Naive thymus-derived CD4-positive, alpha-beta T cell (primary cell): ENCODE measurements at regions not wholly inside any gene's neighbourhood (a gene's known extent, or its start where the extent isn't known, plus 50 kb on each side); places are given as distances from the start of the nearest gene placed in this dataset.

Source experiments
- ATAC-seq: fragments of 150-1000 bp; cut with Tn5 transposase; 2 replicates; pipeline ENCODE4 v1.10.0; 2021; ENCODE audit warnings: mild to moderate bottlenecking, moderate library complexity
- CTCF ChIA-PET: fragments of 350-600 bp; sonication (Branson Sonifier 250); formaldehyde crosslinking; loops from one replicate; lab custom pipeline; 2021; ENCODE audit warnings: antibody characterized with exemption; lab: Charles Lee
- POLR2A ChIA-PET: fragments of 350-600 bp; sonication (Branson Sonifier 250); formaldehyde crosslinking; loops from one replicate; lab custom pipeline; 2021; ENCODE audit warnings: antibody characterized with exemption, inconsistent platforms; lab: Charles Lee
- DNase-seq, 9 donors: peaks; one replicate each; pipeline versions ENCODE4 v3.0.0 to v3.0.0-alpha.2; 2020 to 2022; ENCODE audit warnings: mixed read lengths in 1 of 9
- H3K27ac ChIP-seq: one replicate; pipeline ENCODE4 v1.7.0; 2013; ENCODE audit warnings: mild to moderate bottlenecking, low read depth, low read length, moderate library complexity
- H3K27me3 ChIP-seq, 2 donors: one replicate each; pipeline ENCODE4 v1.7.0; 2013; ENCODE audit warnings: low read length in 2 of 2, mild to moderate bottlenecking in 2 of 2, moderate library complexity in 2 of 2; ENCODE audit not compliant: control insufficient read depth in 2 of 2, insufficient read depth in 2 of 2
- H3K36me3 ChIP-seq, 3 experiments: 1 replicate in 2 of 3; 2 replicates in 1 of 3; pipeline ENCODE4 v1.7.0; 2013; ENCODE audit warnings: low read length in 3 of 3, mild to moderate bottlenecking in 3 of 3, moderate library complexity in 1 of 3; ENCODE audit not compliant: insufficient read depth in 3 of 3, control insufficient read depth in 2 of 3
- H3K4me1 ChIP-seq, 2 donors: one replicate each; pipeline ENCODE4 v1.7.0; 2013; ENCODE audit warnings: low read length in 2 of 2, mild to moderate bottlenecking in 2 of 2, moderate library complexity in 1 of 2; ENCODE audit not compliant: control insufficient read depth in 2 of 2, insufficient read depth in 2 of 2
- H3K4me3 ChIP-seq: 2 replicates; pipeline ENCODE4 v1.7.0; 2013; ENCODE audit warnings: mild to moderate bottlenecking, low read length
- H3K9me3 ChIP-seq, 3 experiments: 1 replicate in 2 of 3; 2 replicates in 1 of 3; pipeline ENCODE4 v1.7.0; 2013; ENCODE audit warnings: low read length in 3 of 3; ENCODE audit not compliant: control insufficient read depth in 2 of 3
- H3K27ac Mint-ChIP-seq, 9 donors: one replicate each; pipeline ENCODE4 v1.8.0; 2020 to 2022; ENCODE audit warnings: mixed read lengths in 9 of 9, mild to moderate bottlenecking in 8 of 9, moderate library complexity in 5 of 9, inconsistent platforms in 2 of 9
- H3K27me3 Mint-ChIP-seq, 5 donors: one replicate each; pipeline ENCODE4 v1.8.0; 2021 to 2022; ENCODE audit warnings: mixed read lengths in 5 of 5, mild to moderate bottlenecking in 1 of 5
- H3K36me3 Mint-ChIP-seq, 5 donors: one replicate each; pipeline ENCODE4 v1.8.0; 2020 to 2022; ENCODE audit warnings: mixed read lengths in 5 of 5, mild to moderate bottlenecking in 3 of 5, inconsistent platforms in 1 of 5
- H3K4me1 Mint-ChIP-seq, 7 donors: one replicate each; pipeline ENCODE4 v1.8.0; 2020 to 2022; ENCODE audit warnings: mixed read lengths in 7 of 7, mild to moderate bottlenecking in 3 of 7, inconsistent platforms in 1 of 7
- H3K4me3 Mint-ChIP-seq, 10 donors: one replicate each; pipeline ENCODE4 v1.8.0; 2020 to 2022; ENCODE audit warnings: mild to moderate bottlenecking in 10 of 10, mixed read lengths in 10 of 10, moderate library complexity in 6 of 10, inconsistent platforms in 2 of 10
- H3K9me3 Mint-ChIP-seq, 11 donors: one replicate each; pipeline ENCODE4 v1.8.0; 2020 to 2022; ENCODE audit warnings: mixed read lengths in 11 of 11, mild to moderate bottlenecking in 4 of 11, inconsistent platforms in 1 of 11, moderate library complexity in 1 of 11
- intact Hi-C, 2 donors: fragments of 100-400 bp; cut with micrococcal nuclease; formaldehyde crosslinking; loops; one replicate each; pipeline ENCODE4 v1.15.1; 2023

- Mint-ChIP-seq H3K36me3 (peaks cover 0 to 10% (median 0%) of the 10 kb centered on the region in 5 donors), H3K27me3 (peaks cover 1 to 60% (median 27%) of the 10 kb centered on the region in 5 donors), H3K4me1 (no peaks in the 10 kb centered on the region), H3K27ac (no peak overlapping the region), H3K4me3 (no peak overlapping the region), H3K9me3 (peaks cover 7 to 64% (median 33%) of the 10 kb centered on the region in 11 donors)
- POLR2A ChIA-PET: no interaction called here
- ATAC-seq: no peak
- CTCF ChIA-PET: no interaction called here
- Histone ChIP-seq H3K27ac (no peak overlapping the region), H3K4me3 (no peak overlapping the region), H3K36me3 (no peaks in the 10 kb centered on the region), H3K9me3 (peaks cover 0 to 4% (median 0%) of the 10 kb centered on the region in 3 experiments), H3K4me1 (no peaks in the 10 kb centered on the region), H3K27me3 (peaks cover 0 to 4% of the 10 kb centered on the region in 2 donors)
- intact Hi-C loops: no loop called here
- DNase-seq: no peak
Measured at GRCh38 chr12:58041441-58041840, 100.1 kb downstream of the ATP23 start.

- Mint-ChIP-seq H3K27ac (no peak overlapping the region), H3K4me1 (no peaks in the 10 kb centered on the region), H3K27me3 (peaks cover 1 to 76% (median 39%) of the 10 kb centered on the region in 5 donors), H3K36me3 (peaks cover 0 to 10% (median 0%) of the 10 kb centered on the region in 5 donors), H3K9me3 (peaks cover 5 to 41% (median 23%) of the 10 kb centered on the region in 11 donors), H3K4me3 (no peak overlapping the region)
- H3K27me3 ChIP-seq: peaks cover 0 to 4% of the 10 kb centered on the region in 2 donors
- ATAC-seq: no peak
- peaks cover 0 to 4% (median 0%) of the 10 kb centered on the region in 3 experiments for H3K9me3 ChIP-seq
- intact Hi-C loops: no loop called here
- no peak overlapping the region for H3K4me3 ChIP-seq
- ChIA-PET CTCF (no interaction called here), POLR2A (no interaction called here)
- H3K36me3 ChIP-seq: no peaks in the 10 kb centered on the region
- no peaks in the 10 kb centered on the region for H3K4me1 ChIP-seq
- DNase-seq: no peak
- no peak overlapping the region for H3K27ac ChIP-seq
Measured at GRCh38 chr12:58044966-58045365, 103.6 kb downstream of the ATP23 start.

GRCh38 chr12:58046271-58046670 lies 104.9 kb downstream of the ATP23 start:
- Mint-ChIP-seq H3K27ac (no peak overlapping the region), H3K36me3 (peaks cover 0 to 10% (median 0%) of the 10 kb centered on the region in 5 donors), H3K9me3 (peaks cover 4 to 42% (median 21%) of the 10 kb centered on the region in 11 donors), H3K4me1 (no peaks in the 10 kb centered on the region), H3K4me3 (no peak overlapping the region), H3K27me3 (peaks cover 1 to 68% (median 39%) of the 10 kb centered on the region in 5 donors)
- Histone ChIP-seq H3K4me1 (no peaks in the 10 kb centered on the region), H3K36me3 (no peaks in the 10 kb centered on the region), H3K27me3 (peaks cover 0 to 4% of the 10 kb centered on the region in 2 donors), H3K27ac (no peak overlapping the region), H3K4me3 (no peak overlapping the region), H3K9me3 (peaks cover 0 to 4% (median 0%) of the 10 kb centered on the region in 3 experiments)
- ATAC-seq (no peak), DNase-seq (no peak)
- ChIA-PET CTCF (no interaction called here), POLR2A (no interaction called here)
- intact Hi-C loops: no loop called here

- Histone ChIP-seq H3K36me3 (no peaks in the 10 kb centered on the region), H3K4me1 (no peaks in the 10 kb centered on the region), H3K27ac (no peak overlapping the region), H3K27me3 (no peaks in the 10 kb centered on the region), H3K4me3 (no peak overlapping the region), H3K9me3 (no peaks in the 10 kb centered on the region)
- no peak for ATAC-seq
- no peak overlapping the region for H3K4me3 Mint-ChIP-seq
- peaks cover 0 to 30% (median 13%) of the 10 kb centered on the region in 5 donors for H3K27me3 Mint-ChIP-seq
- DNase-seq: no peak
- peaks cover 4 to 37% (median 21%) of the 10 kb centered on the region in 11 donors for H3K9me3 Mint-ChIP-seq
- intact Hi-C loops: no loop called here
- ChIA-PET CTCF (no interaction called here), POLR2A (no interaction called here)
- H3K36me3 Mint-ChIP-seq: peaks cover 0 to 5% (median 0%) of the 10 kb centered on the region in 5 donors
- no peaks in the 10 kb centered on the region for H3K4me1 Mint-ChIP-seq
- no peak overlapping the region for H3K27ac Mint-ChIP-seq
Measured at GRCh38 chr12:58051378-58051777, 110.0 kb downstream of the ATP23 start.

GRCh38 chr12:58064666-58065065 lies 123.3 kb downstream of the ATP23 start:
- H3K4me1 Mint-ChIP-seq: no peaks in the 10 kb centered on the region
- H3K27me3 Mint-ChIP-seq: peaks cover 0 to 9% (median 6%) of the 10 kb centered on the region in 5 donors
- CTCF ChIA-PET: no interaction called here
- DNase-seq (no peak), ATAC-seq (no peak)
- Histone ChIP-seq H3K27me3 (no peaks in the 10 kb centered on the region), H3K4me3 (no peak overlapping the region), H3K36me3 (no peaks in the 10 kb centered on the region), H3K27ac (no peak overlapping the region), H3K4me1 (no peaks in the 10 kb centered on the region), H3K9me3 (no peaks in the 10 kb centered on the region)
- H3K27ac Mint-ChIP-seq: no peak overlapping the region
- POLR2A ChIA-PET: no interaction called here
- no peaks in the 10 kb centered on the region for H3K36me3 Mint-ChIP-seq
- H3K4me3 Mint-ChIP-seq: no peak overlapping the region
- intact Hi-C loops: no loop called here
- peaks cover 0 to 6% (median 3%) of the 10 kb centered on the region in 11 donors for H3K9me3 Mint-ChIP-seq

- no peaks in the 10 kb centered on the region for H3K36me3 Mint-ChIP-seq
- H3K9me3 Mint-ChIP-seq: peaks cover 0 to 5% (median 0%) of the 10 kb centered on the region in 11 donors
- Histone ChIP-seq H3K9me3 (no peaks in the 10 kb centered on the region), H3K4me3 (no peak overlapping the region), H3K27me3 (no peaks in the 10 kb centered on the region), H3K4me1 (no peaks in the 10 kb centered on the region), H3K36me3 (no peaks in the 10 kb centered on the region), H3K27ac (no peak overlapping the region)
- H3K27ac Mint-ChIP-seq: no peak overlapping the region
- no peak for ATAC-seq
- H3K4me3 Mint-ChIP-seq: no peak overlapping the region
- CTCF ChIA-PET: no interaction called here
- intact Hi-C loops: no loop called here
- no peaks in the 10 kb centered on the region for H3K27me3 Mint-ChIP-seq
- POLR2A ChIA-PET: no interaction called here
- DNase-seq: no peak
- no peaks in the 10 kb centered on the region for H3K4me1 Mint-ChIP-seq
Measured at GRCh38 chr12:58066296-58066695, 124.9 kb downstream of the ATP23 start.

- Histone ChIP-seq H3K9me3 (no peaks in the 10 kb centered on the region), H3K4me1 (no peaks in the 10 kb centered on the region), H3K4me3 (no peak overlapping the region), H3K27me3 (no peaks in the 10 kb centered on the region), H3K36me3 (no peaks in the 10 kb centered on the region), H3K27ac (no peak overlapping the region)
- Mint-ChIP-seq H3K36me3 (no peaks in the 10 kb centered on the region), H3K4me1 (no peaks in the 10 kb centered on the region), H3K4me3 (no peak overlapping the region), H3K9me3 (peaks cover 0 to 1% (median 0%) of the 10 kb centered on the region in 11 donors), H3K27ac (no peak overlapping the region), H3K27me3 (no peaks in the 10 kb centered on the region)
- no peak for DNase-seq
- no peak for ATAC-seq
- intact Hi-C loops: no loop called here
- ChIA-PET CTCF (no interaction called here), POLR2A (no interaction called here)
Measured at GRCh38 chr12:58067610-58068387, 126.4 kb downstream of the ATP23 start.
